Endodermal cell (in vitro differentiated cells): ENCODE measurements at regions not wholly inside any gene's neighbourhood (a gene's known extent, or its start where the extent isn't known, plus 50 kb on each side); places are given as distances from the start of the nearest gene placed in this dataset.

ENCODE experiments used
- DNase-seq: peaks from one replicate; pipeline ENCODE4 v3.0.0-alpha.2; 2017
- H3K27ac ChIP-seq: 2 replicates; pipeline ENCODE4 v1.5.1; 2013; ENCODE audit warnings: mild to moderate bottlenecking, low read depth, low read length, moderate library complexity
- H3K27me3 ChIP-seq: 2 replicates; pipeline ENCODE4 v1.6.1; 2013; ENCODE audit warnings: mild to moderate bottlenecking, low read length, moderate library complexity; ENCODE audit not compliant: insufficient read depth, control insufficient read depth, poor library complexity, severe bottlenecking
- H3K36me3 ChIP-seq: 2 replicates; pipeline ENCODE4 v1.7.0; 2013; ENCODE audit warnings: mild to moderate bottlenecking, low read length, moderate library complexity; ENCODE audit not compliant: control insufficient read depth, insufficient read depth
- H3K4me1 ChIP-seq: one replicate; pipeline ENCODE4 v1.7.0; 2013; ENCODE audit warnings: low read length; ENCODE audit not compliant: control insufficient read depth, insufficient read depth
- H3K4me3 ChIP-seq: 2 replicates; pipeline ENCODE4 v1.5.1; 2013; ENCODE audit warnings: mild to moderate bottlenecking, low read length, moderate library complexity
- H3K9ac ChIP-seq: 2 replicates; pipeline ENCODE4 v1.6.1; 2013; ENCODE audit warnings: mild to moderate bottlenecking, low read length, moderate library complexity; ENCODE audit not compliant: poor library complexity, severe bottlenecking; ENCODE audit errors: extremely low read depth
- H3K9me3 ChIP-seq: 2 replicates; pipeline ENCODE4 v1.6.1; 2013; ENCODE audit warnings: mild to moderate bottlenecking, low read length, moderate library complexity; ENCODE audit not compliant: control insufficient read depth
- H3K27ac Mint-ChIP-seq: 2 replicates; pipeline ENCODE4 v1.8.0; 2020; ENCODE audit warnings: mixed read lengths
- H3K27me3 Mint-ChIP-seq: 2 replicates; pipeline ENCODE4 v1.8.0; 2021; ENCODE audit warnings: mild to moderate bottlenecking, mixed read lengths; ENCODE audit not compliant: insufficient read depth
- H3K36me3 Mint-ChIP-seq: 2 replicates; pipeline ENCODE4 v1.8.0; 2020; ENCODE audit warnings: low read depth, mixed read lengths
- H3K4me1 Mint-ChIP-seq: 2 replicates; pipeline ENCODE4 v1.8.0; 2020; ENCODE audit warnings: mixed read lengths
- H3K4me3 Mint-ChIP-seq: 2 replicates; pipeline ENCODE4 v1.8.0; 2020; ENCODE audit warnings: mild to moderate bottlenecking, moderate library complexity, mixed read lengths
- H3K9me3 Mint-ChIP-seq: 2 replicates; pipeline ENCODE4 v1.8.0; 2020; ENCODE audit warnings: mild to moderate bottlenecking, mixed read lengths
- WGBS, 2 experiments: methylation state at CpG; one replicate each; pipeline versions ENCODE4 v1.1.5 to v1.1.7; 2013; ENCODE audit warnings: missing lambda C conversion rate in 2 of 2, mixed read lengths in 1 of 2; ENCODE audit not compliant: insufficient coverage in 1 of 2, insufficient read length in 1 of 2; 5-methylcytosine and 5-hydroxymethylcytosine counted together
- TF ChIP-seq, protein P1 (sequence below): fragments of 200-600 bp; sonication (generic); conservative IDR thresholded peaks from 2 replicates; pipeline ENCODE4 v1.5.0; 2021; ENCODE audit warnings: antibody characterized with exemption, mild to moderate bottlenecking

DNA sequence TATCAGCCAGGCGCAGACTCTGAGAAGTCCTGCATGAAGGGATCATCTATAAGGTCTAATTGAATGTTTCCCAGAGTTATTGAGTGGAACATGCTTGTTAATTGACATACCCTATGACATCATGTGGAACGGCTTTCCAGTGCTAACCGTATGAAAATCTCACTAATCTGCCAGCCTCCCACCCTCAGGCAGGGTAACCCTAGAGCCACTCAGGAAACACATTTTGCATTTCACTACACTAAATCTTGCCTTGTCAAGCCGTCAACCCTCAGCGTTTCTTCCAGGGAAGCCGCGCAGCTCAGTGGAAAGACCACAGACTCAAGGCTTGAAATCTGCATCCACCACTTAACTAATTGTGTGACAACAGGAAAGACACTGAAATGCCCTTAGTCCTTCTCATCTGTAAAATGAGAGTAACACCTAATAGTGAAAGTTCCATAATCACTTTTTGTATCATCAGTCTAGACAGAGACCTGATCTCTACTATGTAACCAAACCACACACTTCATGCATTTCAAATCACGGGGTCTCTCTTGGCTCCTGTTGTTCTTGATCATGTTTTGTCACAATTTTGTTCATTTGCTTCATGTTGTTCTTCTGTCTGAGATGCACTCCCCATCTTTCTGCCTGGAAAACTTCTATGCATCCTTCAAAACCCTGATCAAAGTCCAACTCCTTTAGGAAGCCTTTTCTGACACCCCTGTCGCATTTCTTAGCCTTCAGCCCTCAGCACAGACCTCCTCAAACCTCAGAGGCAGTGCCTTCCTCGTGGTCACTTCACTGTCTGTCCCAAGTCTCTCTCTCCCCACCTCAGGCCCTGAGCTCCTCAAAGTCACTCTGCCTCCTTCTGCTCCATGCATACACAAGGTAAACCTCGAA, 246.5 kb downstream of the TOMM20 start:
- H3K27ac ChIP-seq: no peak overlapping the region
- peak overlapping the region; percentile 7 for H3K27ac Mint-ChIP-seq
- no peaks in the 10 kb centered on the region for H3K9me3 Mint-ChIP-seq

DNA sequence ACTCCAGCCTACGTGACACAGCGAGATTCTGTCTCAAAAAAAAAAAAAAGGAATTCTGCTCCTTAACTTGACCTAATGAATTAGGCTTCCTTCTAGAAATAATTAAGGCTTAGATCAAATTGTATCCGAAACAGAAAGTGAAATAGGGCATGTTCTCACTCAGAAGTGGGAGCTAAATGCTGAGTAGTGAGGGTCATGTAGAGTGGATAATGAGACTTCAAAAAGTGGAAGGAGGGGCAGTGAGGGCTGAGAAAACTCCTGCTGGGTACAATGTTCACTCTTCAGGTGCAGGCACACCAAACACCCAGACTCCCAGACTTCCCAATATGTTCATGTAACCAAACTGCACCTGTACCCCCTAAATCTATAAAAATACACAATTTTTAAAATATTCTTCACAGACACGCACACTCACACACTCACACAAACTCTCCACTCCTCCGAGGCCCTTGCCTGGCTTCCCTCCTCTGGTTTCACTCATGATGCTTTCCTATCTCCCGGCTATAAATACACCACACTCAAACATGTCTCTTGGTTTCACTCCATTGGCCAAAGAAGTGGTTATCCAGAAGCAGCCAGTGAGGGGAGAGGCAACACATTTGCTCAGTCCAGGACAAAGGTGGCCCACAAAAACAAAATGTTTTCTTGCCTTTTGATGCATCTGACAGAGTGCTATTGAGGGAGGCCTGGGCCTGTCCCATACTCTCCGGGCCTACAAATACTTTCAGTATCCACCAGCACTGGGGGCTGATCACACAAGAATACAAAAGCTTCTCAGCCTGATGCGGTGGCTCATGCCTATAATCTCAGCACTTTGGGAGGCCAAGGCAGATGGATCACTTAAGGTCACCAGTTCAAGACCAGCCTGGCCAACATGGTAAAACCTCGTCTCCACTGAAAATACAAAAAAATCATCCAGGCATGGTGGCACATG, 249.2 kb downstream of the TOMM20 start:
- Mint-ChIP-seq H3K4me1 (no peaks in the 10 kb centered on the region), H3K27me3 (no peaks in the 10 kb centered on the region), H3K9me3 (no peaks in the 10 kb centered on the region), H3K27ac (no peak overlapping the region), H3K4me3 (no peak overlapping the region), H3K36me3 (no peaks in the 10 kb centered on the region)
- Histone ChIP-seq H3K36me3 (no peaks in the 10 kb centered on the region), H3K9me3 (no peaks in the 10 kb centered on the region), H3K27ac (no peak overlapping the region), H3K4me1 (peaks cover 3% of the 10 kb centered on the region), H3K9ac (no peak overlapping the region), H3K27me3 (no peaks in the 10 kb centered on the region), H3K4me3 (no peak overlapping the region)
- TF ChIP-seq, protein P1, sequence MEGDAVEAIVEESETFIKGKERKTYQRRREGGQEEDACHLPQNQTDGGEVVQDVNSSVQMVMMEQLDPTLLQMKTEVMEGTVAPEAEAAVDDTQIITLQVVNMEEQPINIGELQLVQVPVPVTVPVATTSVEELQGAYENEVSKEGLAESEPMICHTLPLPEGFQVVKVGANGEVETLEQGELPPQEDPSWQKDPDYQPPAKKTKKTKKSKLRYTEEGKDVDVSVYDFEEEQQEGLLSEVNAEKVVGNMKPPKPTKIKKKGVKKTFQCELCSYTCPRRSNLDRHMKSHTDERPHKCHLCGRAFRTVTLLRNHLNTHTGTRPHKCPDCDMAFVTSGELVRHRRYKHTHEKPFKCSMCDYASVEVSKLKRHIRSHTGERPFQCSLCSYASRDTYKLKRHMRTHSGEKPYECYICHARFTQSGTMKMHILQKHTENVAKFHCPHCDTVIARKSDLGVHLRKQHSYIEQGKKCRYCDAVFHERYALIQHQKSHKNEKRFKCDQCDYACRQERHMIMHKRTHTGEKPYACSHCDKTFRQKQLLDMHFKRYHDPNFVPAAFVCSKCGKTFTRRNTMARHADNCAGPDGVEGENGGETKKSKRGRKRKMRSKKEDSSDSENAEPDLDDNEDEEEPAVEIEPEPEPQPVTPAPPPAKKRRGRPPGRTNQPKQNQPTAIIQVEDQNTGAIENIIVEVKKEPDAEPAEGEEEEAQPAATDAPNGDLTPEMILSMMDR: no peak
- no peak for DNase-seq
- WGBS, 2 experiments: 89 to 93% methylated on average over 6 to 9 of the region's 9 CpGs

More for the DNA sequence above, 246.5 kb downstream of the TOMM20 start:
- H3K4me3 Mint-ChIP-seq: no peak overlapping the region
- TF ChIP-seq, protein P1: no peak
- H3K36me3 Mint-ChIP-seq: no peaks in the 10 kb centered on the region
- no peaks in the 10 kb centered on the region for H3K4me1 Mint-ChIP-seq
- Histone ChIP-seq H3K4me1 (no peaks in the 10 kb centered on the region), H3K36me3 (no peaks in the 10 kb centered on the region), H3K27me3 (no peaks in the 10 kb centered on the region), H3K4me3 (no peak overlapping the region), H3K9ac (no peak overlapping the region), H3K9me3 (no peaks in the 10 kb centered on the region)
- WGBS, 2 experiments: 76 to 78% methylated on average over 11 of the region's 11 CpGs
- H3K27me3 Mint-ChIP-seq: no peaks in the 10 kb centered on the region
- no peak for DNase-seq

DNA sequence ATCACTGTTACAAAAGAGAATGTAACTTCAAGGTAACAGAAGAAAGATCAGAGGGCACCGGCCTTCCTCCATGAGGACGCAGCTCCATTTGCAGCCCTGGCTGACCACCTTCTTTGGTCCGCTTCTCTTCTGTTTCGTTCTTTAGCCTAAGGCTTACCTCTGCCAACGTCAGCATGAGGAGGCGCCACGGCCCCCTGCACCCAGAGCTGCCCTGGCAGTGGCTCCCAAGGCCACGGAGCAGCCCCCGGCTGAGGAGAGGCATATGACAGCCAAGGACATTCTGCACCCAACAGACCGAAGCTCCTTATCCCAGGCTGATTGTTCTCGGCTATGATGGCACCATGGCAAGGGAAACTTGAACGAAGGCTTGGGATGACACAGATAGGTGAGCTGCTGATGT, 250.3 kb downstream of the TOMM20 start:
- no peaks in the 10 kb centered on the region for H3K4me1 Mint-ChIP-seq
- no peak for DNase-seq
- no peaks in the 10 kb centered on the region for H3K36me3 Mint-ChIP-seq
- TF ChIP-seq, protein P1: no peak
- Histone ChIP-seq H3K4me3 (no peak overlapping the region), H3K27me3 (no peaks in the 10 kb centered on the region), H3K36me3 (no peaks in the 10 kb centered on the region), H3K9ac (no peak overlapping the region), H3K27ac (no peak overlapping the region), H3K4me1 (peaks cover 3% of the 10 kb centered on the region), H3K9me3 (no peaks in the 10 kb centered on the region)
- H3K27ac Mint-ChIP-seq: no peak overlapping the region
- no peaks in the 10 kb centered on the region for H3K27me3 Mint-ChIP-seq
- no peaks in the 10 kb centered on the region for H3K9me3 Mint-ChIP-seq
- no peak overlapping the region for H3K4me3 Mint-ChIP-seq
- WGBS, 2 experiments: 78 to 84% methylated on average over 7 to 12 of the region's 12 CpGs
